HFFc6 (cell line): ENCODE measurements at regions not wholly inside any gene's neighbourhood (a gene's known extent, or its start where the extent isn't known, plus 50 kb on each side); places are given as distances from the start of the nearest gene placed in this dataset.

Experiments
- DNase-seq: peaks from one replicate; pipeline ENCODE4 v3.0.0-alpha.2; 2018
- H3K27ac Mint-ChIP-seq: 2 replicates; pipeline ENCODE4 v1.8.0; 2020; ENCODE audit warnings: mild to moderate bottlenecking, mixed read lengths
- H3K27me3 Mint-ChIP-seq: 2 replicates; pipeline ENCODE4 v1.8.0; 2021; ENCODE audit warnings: mild to moderate bottlenecking, moderate library complexity, mixed read lengths; ENCODE audit not compliant: insufficient read depth
- H3K36me3 Mint-ChIP-seq: 2 replicates; pipeline ENCODE4 v1.8.0; 2021; ENCODE audit warnings: low read depth, mixed read lengths
- H3K4me1 Mint-ChIP-seq: 2 replicates; pipeline ENCODE4 v1.8.0; 2020; ENCODE audit warnings: low read depth, mixed read lengths
- H3K4me3 Mint-ChIP-seq: 2 replicates; pipeline ENCODE4 v1.8.0; 2020; ENCODE audit warnings: mild to moderate bottlenecking, moderate library complexity, mixed read lengths
- H3K9me3 Mint-ChIP-seq: 2 replicates; pipeline ENCODE4 v1.8.0; 2020; ENCODE audit warnings: mild to moderate bottlenecking, mixed read lengths
- TF ChIP-seq, protein P1 (sequence below): fragments of 200-600 bp; sonication (generic); IDR thresholded peaks from 2 replicates; pipeline ENCODE4 v1.5.0; 2021; ENCODE audit warnings: antibody characterized with exemption, mild to moderate bottlenecking

DNA sequence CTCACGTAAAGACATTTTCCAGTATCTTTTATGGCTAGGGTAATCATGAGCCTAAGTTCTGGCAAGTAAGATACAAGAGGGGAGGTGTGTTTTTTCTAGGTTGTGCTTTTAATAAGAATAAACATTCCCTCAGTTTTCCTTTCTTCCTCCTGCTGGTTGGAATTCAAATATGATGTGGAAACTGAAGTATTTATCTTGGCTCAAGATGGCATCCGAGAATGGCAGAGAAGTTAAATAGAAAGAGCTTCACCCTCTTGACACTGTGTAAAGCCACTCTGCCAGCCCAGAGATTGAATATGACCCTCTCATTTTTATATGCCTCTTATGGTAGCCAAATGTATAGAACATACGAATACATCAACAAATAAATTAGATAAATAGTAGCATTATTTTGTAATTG lies 438.4 kb downstream of the ISL1 start:
- Mint-ChIP-seq H3K27ac (no peak overlapping the region), H3K4me1 (no peaks in the 10 kb centered on the region), H3K9me3 (peaks cover 7% of the 10 kb centered on the region; the same call in 1 of the 2 replicates), H3K4me3 (no peak overlapping the region), H3K36me3 (no peaks in the 10 kb centered on the region), H3K27me3 (no peaks in the 10 kb centered on the region)
- TF ChIP-seq, protein P1, sequence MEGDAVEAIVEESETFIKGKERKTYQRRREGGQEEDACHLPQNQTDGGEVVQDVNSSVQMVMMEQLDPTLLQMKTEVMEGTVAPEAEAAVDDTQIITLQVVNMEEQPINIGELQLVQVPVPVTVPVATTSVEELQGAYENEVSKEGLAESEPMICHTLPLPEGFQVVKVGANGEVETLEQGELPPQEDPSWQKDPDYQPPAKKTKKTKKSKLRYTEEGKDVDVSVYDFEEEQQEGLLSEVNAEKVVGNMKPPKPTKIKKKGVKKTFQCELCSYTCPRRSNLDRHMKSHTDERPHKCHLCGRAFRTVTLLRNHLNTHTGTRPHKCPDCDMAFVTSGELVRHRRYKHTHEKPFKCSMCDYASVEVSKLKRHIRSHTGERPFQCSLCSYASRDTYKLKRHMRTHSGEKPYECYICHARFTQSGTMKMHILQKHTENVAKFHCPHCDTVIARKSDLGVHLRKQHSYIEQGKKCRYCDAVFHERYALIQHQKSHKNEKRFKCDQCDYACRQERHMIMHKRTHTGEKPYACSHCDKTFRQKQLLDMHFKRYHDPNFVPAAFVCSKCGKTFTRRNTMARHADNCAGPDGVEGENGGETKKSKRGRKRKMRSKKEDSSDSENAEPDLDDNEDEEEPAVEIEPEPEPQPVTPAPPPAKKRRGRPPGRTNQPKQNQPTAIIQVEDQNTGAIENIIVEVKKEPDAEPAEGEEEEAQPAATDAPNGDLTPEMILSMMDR = no peak; the same call in 1 of the 2 replicates
- DNase-seq = no peak

DNA sequence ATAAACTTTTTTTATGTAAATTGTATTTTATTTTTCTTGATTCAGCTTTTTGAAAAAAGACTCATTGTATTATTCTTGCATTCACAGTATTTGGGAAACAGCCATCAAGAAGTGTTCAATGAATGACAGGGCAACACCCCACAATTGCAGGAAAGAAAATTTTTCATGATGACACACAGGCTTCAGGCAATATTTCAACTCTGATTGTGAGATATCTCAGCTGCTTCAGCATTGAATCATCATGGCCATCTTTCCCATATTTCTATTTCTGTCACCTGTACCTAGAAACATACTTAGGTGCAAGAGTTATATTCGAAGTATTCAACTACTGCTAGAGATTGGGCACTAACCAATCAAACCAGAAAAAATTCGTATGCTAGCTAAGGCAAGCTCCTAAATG lies 446.0 kb downstream of the ISL1 start:
- DNase-seq = peak; percentile 2
- Mint-ChIP-seq H3K27me3 (no peaks in the 10 kb centered on the region), H3K9me3 (no peaks in the 10 kb centered on the region; the same call in 1 of the 2 replicates), H3K4me3 (no peak overlapping the region), H3K36me3 (no peaks in the 10 kb centered on the region), H3K4me1 (no peaks in the 10 kb centered on the region; the same call in 1 of the 2 replicates), H3K27ac (no peak overlapping the region)
- TF ChIP-seq, protein P1 = no peak

DNA sequence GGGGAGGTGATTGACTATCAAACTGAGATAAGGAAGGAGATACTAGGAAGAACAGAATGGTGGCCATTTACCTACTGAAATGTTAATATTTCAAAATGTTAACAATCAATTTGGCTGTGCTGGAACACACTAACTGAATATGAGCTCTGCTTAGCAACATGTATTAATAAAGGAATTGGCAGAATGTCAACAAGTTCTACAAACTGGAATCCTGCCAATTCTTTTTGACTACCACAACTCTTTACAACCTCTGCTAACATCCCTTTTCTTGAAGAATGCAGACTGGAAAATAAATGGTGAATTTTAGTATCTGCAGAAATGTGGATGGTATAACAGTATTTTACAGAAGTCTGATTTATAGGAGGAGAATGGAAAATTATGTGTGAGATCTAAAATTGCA lies 446.4 kb downstream of the ISL1 start:
- Mint-ChIP-seq H3K27me3 (no peaks in the 10 kb centered on the region), H3K4me1 (no peaks in the 10 kb centered on the region; the same call in 1 of the 2 replicates), H3K27ac (no peak overlapping the region), H3K4me3 (no peak overlapping the region), H3K36me3 (no peaks in the 10 kb centered on the region), H3K9me3 (no peaks in the 10 kb centered on the region; the same call in 1 of the 2 replicates)
- no peak for DNase-seq
- TF ChIP-seq, protein P1 = no peak

DNA sequence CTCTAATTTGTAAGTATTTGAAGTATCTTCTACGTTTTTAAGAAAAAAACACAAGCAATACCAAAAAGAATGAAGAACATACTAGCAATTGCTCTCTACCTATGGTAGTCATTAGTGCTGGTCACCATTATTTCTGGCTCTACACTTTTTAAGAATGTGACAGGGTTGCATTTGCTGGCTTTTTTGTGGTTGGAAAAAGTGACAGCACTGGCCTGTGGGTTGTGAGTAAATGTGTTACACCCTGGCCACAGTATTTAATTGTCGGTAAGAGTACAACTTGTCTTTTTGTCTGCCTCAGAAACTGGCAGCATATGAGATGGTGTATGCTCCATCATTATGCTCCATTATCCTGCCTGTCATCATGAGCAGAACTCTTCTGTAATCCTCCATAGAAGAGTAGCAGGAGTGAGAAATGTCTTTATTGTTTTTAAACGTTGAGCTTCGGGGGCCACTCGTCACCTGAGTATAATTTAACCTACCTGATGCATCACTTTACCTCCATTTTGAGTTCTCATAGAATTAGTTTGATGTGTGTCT lies 449.8 kb downstream of the ISL1 start:
- Mint-ChIP-seq H3K4me1 (no peaks in the 10 kb centered on the region; the same call in 1 of the 2 replicates), H3K4me3 (no peak overlapping the region), H3K27me3 (no peaks in the 10 kb centered on the region), H3K27ac (no peak overlapping the region), H3K9me3 (no peaks in the 10 kb centered on the region; the same call in 1 of the 2 replicates), H3K36me3 (no peaks in the 10 kb centered on the region)
- no peak for DNase-seq
- TF ChIP-seq, protein P1 = no peak

DNA sequence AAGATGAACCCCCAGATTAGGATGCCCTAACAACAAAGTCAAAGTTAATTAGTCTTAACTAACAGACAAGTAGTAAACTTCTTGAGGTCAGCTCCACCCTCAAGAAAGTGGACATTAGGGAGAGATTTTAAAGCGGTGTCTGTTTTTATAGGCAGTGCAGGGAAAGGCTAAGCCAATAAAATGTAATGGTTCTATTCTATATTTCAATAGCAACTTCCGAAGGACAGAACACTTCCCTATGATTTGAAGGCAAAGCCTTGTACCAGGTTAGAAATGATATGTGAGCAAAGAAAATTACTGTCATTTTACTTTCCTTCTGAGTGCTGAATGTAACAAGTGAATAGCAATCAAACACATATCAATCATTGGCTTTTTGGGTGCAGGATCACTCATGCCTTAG lies 455.2 kb downstream of the ISL1 start:
- TF ChIP-seq, protein P1 = no peak
- H3K4me3 Mint-ChIP-seq = no peak overlapping the region

More for the DNA sequence above, 455.2 kb downstream of the ISL1 start:
- H3K27me3 Mint-ChIP-seq = no peaks in the 10 kb centered on the region; the same call in 1 of the 2 replicates
- no peaks in the 10 kb centered on the region for H3K36me3 Mint-ChIP-seq
- H3K27ac Mint-ChIP-seq = no peak overlapping the region
- no peak for DNase-seq
- no peaks in the 10 kb centered on the region for H3K4me1 Mint-ChIP-seq
- H3K9me3 Mint-ChIP-seq = peaks cover 3% of the 10 kb centered on the region; the same call in 1 of the 2 replicates
